ENCODE measurements at regions not wholly inside any gene's neighbourhood (a gene's known extent, or its start where the extent isn't known, plus 50 kb on each side); places are given as distances from the start of the nearest gene placed in this dataset.

- Histone ChIP-seq H2AK5ac (ENCODE audit: low read depth, low read length) (no peak overlapping the region), H2BK12ac (ENCODE audit: low read length) (no peak overlapping the region), H4K91ac (ENCODE audit: low read depth, low read length, poor library complexity) (no peak overlapping the region), H3K79me1 (ENCODE audit: low read depth, low read length) (no peaks in the 10 kb centered on the region), H3K4me1 (ENCODE audit: control insufficient read depth in 2 of 2, insufficient read depth in 1 of 2, low read depth in 1 of 2, low read length in 2 of 2) (peaks cover 0 to 1% of the 10 kb centered on the region in 2 donors), H3K36me3 (replicated peaks in 1 of 2; ENCODE audit: control insufficient read depth in 2 of 2, insufficient read depth in 2 of 2, low read length in 2 of 2) (no peaks in the 10 kb centered on the region), H3K4ac (ENCODE audit: low read length) (no peak overlapping the region), H3K9ac (ENCODE audit: low read depth, low read length, poor library complexity) (no peak overlapping the region), H3K14ac (ENCODE audit: low read length) (no peak overlapping the region), H3K27me3 (ENCODE audit: control insufficient read depth in 3 of 3, insufficient read depth in 3 of 3, low read depth in 1 of 3, low read length in 3 of 3) (peaks cover 0 to 10% (median 0%) of the 10 kb centered on the region in 3 experiments), H3K23ac (ENCODE audit: low read depth, low read length, poor library complexity) (no peak overlapping the region), H3K9me3 (replicated peaks in 1 of 2; ENCODE audit: control insufficient read depth in 2 of 2, insufficient read depth in 1 of 2, low read depth in 1 of 2, low read length in 2 of 2) (peaks cover 3 to 5% of the 10 kb centered on the region in 2 donors), H3K4me3 (ENCODE audit: low read length in 2 of 2) (no peak overlapping the region), H3K27ac (replicated peaks; ENCODE audit: low read length) (no peak overlapping the region), H3K18ac (ENCODE audit: low read length) (no peak overlapping the region), H2BK120ac (ENCODE audit: low read depth, low read length) (no peak overlapping the region), H3K4me2 (ENCODE audit: insufficient read depth, low read length, poor library complexity, severe bottlenecking) (no peak overlapping the region), H4K8ac (ENCODE audit: low read depth, low read length) (no peak overlapping the region), H2BK15ac (ENCODE audit: low read length) (no peak overlapping the region), H2AFZ (ENCODE audit: low read length) (no peak overlapping the region), H2BK5ac (ENCODE audit: low read length) (no peak overlapping the region)
- DNase-seq (ENCODE audit: low spot score): no peak
- no CpG with 5 or more reads among the region's 7 CpGs for WGBS, 2 donors (ENCODE audit: extremely low coverage in 2 of 2, insufficient read length in 2 of 2, insufficient replicate concordance in 1 of 2)
Observed at GRCh38 chr21:38925923-38926322, 120.2 kb downstream of the ETS2 start.

DNA sequence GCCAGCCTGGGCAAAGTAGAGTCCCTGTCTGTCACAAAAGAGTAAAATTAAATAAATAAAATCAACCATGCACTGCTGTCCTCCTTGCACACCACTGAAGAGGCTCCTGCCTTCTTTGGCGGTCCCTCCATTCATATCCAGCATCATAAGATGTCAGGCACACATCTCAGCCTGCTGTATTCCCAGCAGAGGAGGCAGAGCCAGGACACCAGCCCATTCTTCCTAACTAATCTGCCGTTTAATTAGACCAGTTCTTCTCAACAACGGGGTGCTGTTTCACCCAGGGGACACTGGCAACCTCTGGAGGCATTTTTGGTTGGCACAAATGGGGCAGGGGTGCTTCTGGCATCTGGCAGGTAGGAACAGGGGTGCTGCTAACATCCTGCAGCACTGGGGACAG lies 119.7 kb downstream of the ETS2 start:
- H3K14ac ChIP-seq (ENCODE audit: low read length): no peak overlapping the region
- no CpG with 5 or more reads among the region's 3 CpGs for WGBS, 2 donors (ENCODE audit: extremely low coverage in 2 of 2, insufficient read length in 2 of 2, insufficient replicate concordance in 1 of 2)
- H2BK12ac ChIP-seq (ENCODE audit: low read length): no peak overlapping the region
- no peak overlapping the region for H3K18ac ChIP-seq (ENCODE audit: low read length)
- peaks cover 0 to 10% (median 0%) of the 10 kb centered on the region in 3 experiments for H3K27me3 ChIP-seq (ENCODE audit: control insufficient read depth in 3 of 3, insufficient read depth in 3 of 3, low read depth in 1 of 3, low read length in 3 of 3)
- no peak overlapping the region for H3K23ac ChIP-seq (ENCODE audit: low read depth, low read length, poor library complexity)
- no peak overlapping the region for H3K27ac ChIP-seq (replicated peaks; ENCODE audit: low read length)
- peaks cover 0 to 1% of the 10 kb centered on the region in 2 donors for H3K4me1 ChIP-seq (ENCODE audit: control insufficient read depth in 2 of 2, insufficient read depth in 1 of 2, low read depth in 1 of 2, low read length in 2 of 2)
- H4K8ac ChIP-seq (ENCODE audit: low read depth, low read length): no peak overlapping the region
- no peaks in the 10 kb centered on the region for H3K79me1 ChIP-seq (ENCODE audit: low read depth, low read length)
- H2BK120ac ChIP-seq (ENCODE audit: low read depth, low read length): no peak overlapping the region
- no peak for DNase-seq (ENCODE audit: low spot score)
- no peak overlapping the region for H3K4me3 ChIP-seq (ENCODE audit: low read length in 2 of 2)
- H3K9ac ChIP-seq (ENCODE audit: low read depth, low read length, poor library complexity): no peak overlapping the region
- H2BK5ac ChIP-seq (ENCODE audit: low read length): no peak overlapping the region
- no peak overlapping the region for H3K4ac ChIP-seq (ENCODE audit: low read length)
- H2BK15ac ChIP-seq (ENCODE audit: low read length): no peak overlapping the region
- no peak overlapping the region for H2AK5ac ChIP-seq (ENCODE audit: low read depth, low read length)
- H3K4me2 ChIP-seq (ENCODE audit: insufficient read depth, low read length, poor library complexity, severe bottlenecking): no peak overlapping the region
- no peaks in the 10 kb centered on the region for H3K36me3 ChIP-seq (replicated peaks in 1 of 2; ENCODE audit: control insufficient read depth in 2 of 2, insufficient read depth in 2 of 2, low read length in 2 of 2)
- no peak overlapping the region for H2AFZ ChIP-seq (ENCODE audit: low read length)
- no peak overlapping the region for H4K91ac ChIP-seq (ENCODE audit: low read depth, low read length, poor library complexity)
- peaks cover 3 to 5% of the 10 kb centered on the region in 2 donors for H3K9me3 ChIP-seq (replicated peaks in 1 of 2; ENCODE audit: control insufficient read depth in 2 of 2, insufficient read depth in 1 of 2, low read depth in 1 of 2, low read length in 2 of 2)

DNA sequence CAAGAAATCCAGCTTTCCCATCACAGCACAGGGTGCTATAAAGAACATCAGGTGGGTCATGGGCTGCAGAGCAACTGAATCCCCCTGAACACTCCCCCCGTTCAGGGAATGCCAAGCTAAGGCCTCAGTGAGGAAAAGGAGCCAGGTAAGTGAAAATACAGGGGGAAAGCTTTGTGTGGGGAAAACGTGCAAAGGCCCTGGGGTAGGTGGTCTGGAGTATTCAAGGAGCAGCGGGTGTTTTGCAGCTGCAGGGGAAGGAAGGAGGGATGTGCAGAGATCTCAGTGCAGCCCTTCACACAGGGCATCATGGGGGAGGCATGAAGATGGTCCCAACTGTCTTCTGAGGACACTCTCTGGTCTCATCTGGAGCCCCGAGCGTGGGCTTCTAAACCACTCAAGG lies 119.2 kb downstream of the ETS2 start:
- Histone ChIP-seq H3K18ac (ENCODE audit: low read length) (no peak overlapping the region), H2AFZ (ENCODE audit: low read length) (no peak overlapping the region), H3K36me3 (replicated peaks in 1 of 2; ENCODE audit: control insufficient read depth in 2 of 2, insufficient read depth in 2 of 2, low read length in 2 of 2) (no peaks in the 10 kb centered on the region), H2AK5ac (ENCODE audit: low read depth, low read length) (no peak overlapping the region), H3K23ac (ENCODE audit: low read depth, low read length, poor library complexity) (no peak overlapping the region), H3K79me1 (ENCODE audit: low read depth, low read length) (no peaks in the 10 kb centered on the region), H3K4me2 (ENCODE audit: insufficient read depth, low read length, poor library complexity, severe bottlenecking) (no peak overlapping the region), H2BK5ac (ENCODE audit: low read length) (no peak overlapping the region), H2BK120ac (ENCODE audit: low read depth, low read length) (no peak overlapping the region), H3K27ac (replicated peaks; ENCODE audit: low read length) (no peak overlapping the region), H3K4me3 (ENCODE audit: low read length in 2 of 2) (no peak overlapping the region), H2BK12ac (ENCODE audit: low read length) (no peak overlapping the region), H3K4me1 (ENCODE audit: control insufficient read depth in 2 of 2, insufficient read depth in 1 of 2, low read depth in 1 of 2, low read length in 2 of 2) (peaks cover 0 to 1% of the 10 kb centered on the region in 2 donors), H3K27me3 (ENCODE audit: control insufficient read depth in 3 of 3, insufficient read depth in 3 of 3, low read depth in 1 of 3, low read length in 3 of 3) (peaks cover 0 to 10% (median 0%) of the 10 kb centered on the region in 3 experiments), H3K9ac (ENCODE audit: low read depth, low read length, poor library complexity) (no peak overlapping the region), H3K4ac (ENCODE audit: low read length) (no peak overlapping the region), H3K14ac (ENCODE audit: low read length) (no peak overlapping the region), H4K8ac (ENCODE audit: low read depth, low read length) (no peak overlapping the region), H2BK15ac (ENCODE audit: low read length) (no peak overlapping the region), H4K91ac (ENCODE audit: low read depth, low read length, poor library complexity) (no peak overlapping the region), H3K9me3 (replicated peaks in 1 of 2; ENCODE audit: control insufficient read depth in 2 of 2, insufficient read depth in 1 of 2, low read depth in 1 of 2, low read length in 2 of 2) (peaks cover 3 to 5% of the 10 kb centered on the region in 2 donors)
- WGBS, 2 donors (ENCODE audit: extremely low coverage in 2 of 2, insufficient read length in 2 of 2, insufficient replicate concordance in 1 of 2): no CpG with 5 or more reads among the region's 5 CpGs
- no peak for DNase-seq (ENCODE audit: low spot score)

DNA sequence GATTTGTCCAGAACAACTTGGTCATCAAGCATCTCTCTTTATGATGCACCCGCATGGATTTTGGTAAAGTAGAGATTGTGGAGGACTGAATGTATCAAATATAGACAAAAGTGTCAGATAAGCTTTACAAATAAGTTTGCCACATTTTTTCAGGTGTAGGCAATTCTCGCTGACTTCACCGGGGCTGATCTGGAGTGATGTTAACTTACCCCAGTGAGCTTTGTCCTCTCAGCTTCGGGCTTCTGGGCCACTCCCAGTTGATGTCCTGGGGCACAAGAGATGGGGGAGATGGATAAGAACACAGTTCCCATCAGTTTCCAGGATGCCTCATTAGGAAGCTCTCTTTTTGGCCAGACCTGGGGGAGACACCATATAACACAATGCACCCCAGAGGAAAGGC lies 117.7 kb downstream of the ETS2 start:
- H3K9me3 ChIP-seq (replicated peaks in 1 of 2; ENCODE audit: control insufficient read depth in 2 of 2, insufficient read depth in 1 of 2, low read depth in 1 of 2, low read length in 2 of 2): no peaks in the 10 kb centered on the region
- no peak overlapping the region for H4K91ac ChIP-seq (ENCODE audit: low read depth, low read length, poor library complexity)
- no peaks in the 10 kb centered on the region for H3K36me3 ChIP-seq (replicated peaks in 1 of 2; ENCODE audit: control insufficient read depth in 2 of 2, insufficient read depth in 2 of 2, low read length in 2 of 2)
- H3K23ac ChIP-seq (ENCODE audit: low read depth, low read length, poor library complexity): no peak overlapping the region
- H3K4me3 ChIP-seq (ENCODE audit: low read length in 2 of 2): no peak overlapping the region
- H2BK12ac ChIP-seq (ENCODE audit: low read length): no peak overlapping the region
- no peak overlapping the region for H3K27ac ChIP-seq (replicated peaks; ENCODE audit: low read length)
- no peak overlapping the region for H3K14ac ChIP-seq (ENCODE audit: low read length)
- H3K79me1 ChIP-seq (ENCODE audit: low read depth, low read length): no peaks in the 10 kb centered on the region
- H3K9ac ChIP-seq (ENCODE audit: low read depth, low read length, poor library complexity): no peak overlapping the region
- no peak overlapping the region for H2BK15ac ChIP-seq (ENCODE audit: low read length)
- no peak overlapping the region for H4K8ac ChIP-seq (ENCODE audit: low read depth, low read length)
- no peak for DNase-seq (ENCODE audit: low spot score)
- H2AFZ ChIP-seq (ENCODE audit: low read length): no peak overlapping the region
- no peak overlapping the region for H2AK5ac ChIP-seq (ENCODE audit: low read depth, low read length)
- no peak overlapping the region for H2BK5ac ChIP-seq (ENCODE audit: low read length)
- H3K18ac ChIP-seq (ENCODE audit: low read length): no peak overlapping the region
- H3K4me2 ChIP-seq (ENCODE audit: insufficient read depth, low read length, poor library complexity, severe bottlenecking): no peak overlapping the region
- H3K4ac ChIP-seq (ENCODE audit: low read length): no peak overlapping the region
- no peak overlapping the region for H2BK120ac ChIP-seq (ENCODE audit: low read depth, low read length)
- peaks cover 0 to 11% (median 0%) of the 10 kb centered on the region in 3 experiments for H3K27me3 ChIP-seq (ENCODE audit: control insufficient read depth in 3 of 3, insufficient read depth in 3 of 3, low read depth in 1 of 3, low read length in 3 of 3)
- no CpG with 5 or more reads among the region's 4 CpGs for WGBS, 2 donors (ENCODE audit: extremely low coverage in 2 of 2, insufficient read length in 2 of 2, insufficient replicate concordance in 1 of 2)
- H3K4me1 ChIP-seq (ENCODE audit: control insufficient read depth in 2 of 2, insufficient read depth in 1 of 2, low read depth in 1 of 2, low read length in 2 of 2): peaks cover 0 to 1% of the 10 kb centered on the region in 2 donors
